HepG2 (cell line): ENCODE measurements at regions not wholly inside any gene's neighbourhood (a gene's known extent, or its start where the extent isn't known, plus 50 kb on each side); places are given as distances from the start of the nearest gene placed in this dataset.

Experiments used
- ARID2 ChIP-seq: sonication (generic); formaldehyde crosslinking; IDR thresholded peaks from 2 replicates; pipeline ENCODE4 v1.8.1; 2022; ENCODE audit warnings: mild to moderate bottlenecking, missing genetic modification reagents, borderline replicate concordance
- CBX1 ChIP-seq: IDR thresholded peaks from one replicate; pipeline ENCODE4 v1.6.1; 2016; ENCODE audit warnings: antibody characterized with exemption, low read depth
- FOXA1 ChIP-seq, 2 experiments: fragments of 450-650 bp in 1 of 2; sonication (generic) in 1 of 2; formaldehyde crosslinking in 1 of 2; IDR thresholded peaks; 2 replicates each; pipeline versions ENCODE4 v1.4.0 to v1.6.1; 2016 to 2020; ENCODE audit warnings: missing genetic modification reagents in 1 of 2
- ISL2 ChIP-seq: sonication (generic); formaldehyde crosslinking; IDR thresholded peaks from 2 replicates; pipeline ENCODE4 v1.5.0; 2020; ENCODE audit warnings: missing genetic modification reagents
- KDM1A ChIP-seq: IDR thresholded peaks from 2 replicates; pipeline ENCODE4 v1.6.1; 2016; ENCODE audit warnings: missing compliant biosample characterization
- MAFF ChIP-seq: IDR thresholded peaks from 2 replicates; pipeline ENCODE4 v1.6.1; 2011; ENCODE audit warnings: low read depth, low read length, improper control_type of control experiment
- POLR2AphosphoS5 ChIP-seq: IDR thresholded peaks from 2 replicates; pipeline ENCODE4 v1.6.1; 2012; ENCODE audit warnings: low read depth, low read length
- SATB2 ChIP-seq: sonication (generic); formaldehyde crosslinking; IDR thresholded peaks from 2 replicates; pipeline ENCODE4 v1.5.0; 2020; ENCODE audit warnings: missing genetic modification reagents
- SMYD3 ChIP-seq: sonication (generic); formaldehyde crosslinking; IDR thresholded peaks from 2 replicates; pipeline ENCODE4 v1.8.1; 2023; ENCODE audit warnings: mild to moderate bottlenecking, missing genetic modification reagents
- TAF15 ChIP-seq: fragments of 200-400 bp; formaldehyde crosslinking; IDR thresholded peaks from one replicate; pipeline ENCODE4 v1.6.1; 2018; ENCODE audit warnings: mild to moderate bottlenecking, low read depth, low read length; ENCODE audit not compliant: poor library complexity, severe bottlenecking
- ZC3H4 ChIP-seq: sonication (generic); formaldehyde crosslinking; IDR thresholded peaks from 2 replicates; pipeline ENCODE4 v1.4.0; 2020; ENCODE audit warnings: missing genetic modification reagents, borderline replicate concordance
- ZIK1 ChIP-seq: sonication (generic); formaldehyde crosslinking; IDR thresholded peaks from 2 replicates; pipeline ENCODE4 v1.5.0; 2020; ENCODE audit warnings: mild to moderate bottlenecking, low read depth, missing genetic modification reagents, borderline replicate concordance
- ZNF292 ChIP-seq: sonication (generic); formaldehyde crosslinking; IDR thresholded peaks from 2 replicates; pipeline ENCODE4 v1.8.1; 2022; ENCODE audit warnings: mild to moderate bottlenecking, low read depth, missing genetic modification reagents, borderline replicate concordance
- ZNF350 ChIP-seq: sonication (generic); formaldehyde crosslinking; IDR thresholded peaks from 2 replicates; pipeline ENCODE4 v1.4.0; 2020; ENCODE audit warnings: mild to moderate bottlenecking, low read depth, missing genetic modification reagents, borderline replicate concordance
- ZNF7 ChIP-seq: IDR thresholded peaks from 2 replicates; pipeline ENCODE4 v1.6.1; 2016; ENCODE audit warnings: missing biosample characterization, missing genetic modification reagents
- TF ChIP-seq, protein P1 (sequence below): sonication (generic); formaldehyde crosslinking; IDR thresholded peaks from 2 replicates; pipeline ENCODE4 v1.4.0; 2020; ENCODE audit warnings: mild to moderate bottlenecking, low read depth, missing genetic modification reagents
- TF ChIP-seq, protein P2 (sequence below): sonication (generic); formaldehyde crosslinking; IDR thresholded peaks from one replicate; pipeline ENCODE4 v1.5.1; 2020; ENCODE audit warnings: mild to moderate bottlenecking, missing genetic modification reagents; ENCODE audit errors: not compliant biosample characterization
- TF ChIP-seq, protein P3 (sequence below), 2 experiments: sonication (generic) in 1 of 2; formaldehyde crosslinking in 1 of 2; IDR thresholded peaks; 2 replicates each; pipeline versions ENCODE4 v1.5.1 to v1.6.1; 2011 to 2020; ENCODE audit warnings: borderline replicate concordance in 1 of 2, low read depth in 1 of 2, low read length in 1 of 2, mild to moderate bottlenecking in 1 of 2, missing genetic modification reagents in 1 of 2, moderate library complexity in 1 of 2

GRCh38 chr6:92364948-92365541 lies 1054.3 kb downstream of the EPHA7 start (continued):
- TF ChIP-seq ZNF350 (CRISPR knock-in tag) (no peak), FOXA1 (IDR thresholded peaks at IDR 0.05) (peak; percentile 94), FOXA1 (CRISPR knock-in tag; IDR thresholded peaks at IDR 0.05) (peak; percentile 96), KDM1A (no peak), TAF15 (no peak), CBX1 (no peak), MAFF (0 out of 2 replicates have a peak, but pooled peaks have one; percentile 50), ZNF7 (peak; percentile 91; the same call in 1 of the 2 replicates), ISL2 (CRISPR knock-in tag) (peak; percentile 85), SMYD3 (CRISPR knock-in tag) (no peak), ZNF292 (CRISPR knock-in tag) (no peak), ZC3H4 (CRISPR knock-in tag) (no peak), POLR2AphosphoS5 (no peak), ARID2 (no peak), ZIK1 (CRISPR knock-in tag) (no peak), SATB2 (CRISPR knock-in tag) (no peak)
- TF ChIP-seq, protein P1, sequence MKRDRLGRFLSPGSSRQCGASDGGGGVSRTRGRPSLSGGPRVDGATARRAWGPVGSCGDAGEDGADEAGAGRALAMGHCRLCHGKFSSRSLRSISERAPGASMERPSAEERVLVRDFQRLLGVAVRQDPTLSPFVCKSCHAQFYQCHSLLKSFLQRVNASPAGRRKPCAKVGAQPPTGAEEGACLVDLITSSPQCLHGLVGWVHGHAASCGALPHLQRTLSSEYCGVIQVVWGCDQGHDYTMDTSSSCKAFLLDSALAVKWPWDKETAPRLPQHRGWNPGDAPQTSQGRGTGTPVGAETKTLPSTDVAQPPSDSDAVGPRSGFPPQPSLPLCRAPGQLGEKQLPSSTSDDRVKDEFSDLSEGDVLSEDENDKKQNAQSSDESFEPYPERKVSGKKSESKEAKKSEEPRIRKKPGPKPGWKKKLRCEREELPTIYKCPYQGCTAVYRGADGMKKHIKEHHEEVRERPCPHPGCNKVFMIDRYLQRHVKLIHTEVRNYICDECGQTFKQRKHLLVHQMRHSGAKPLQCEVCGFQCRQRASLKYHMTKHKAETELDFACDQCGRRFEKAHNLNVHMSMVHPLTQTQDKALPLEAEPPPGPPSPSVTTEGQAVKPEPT = no peak
- TF ChIP-seq, protein P2, sequence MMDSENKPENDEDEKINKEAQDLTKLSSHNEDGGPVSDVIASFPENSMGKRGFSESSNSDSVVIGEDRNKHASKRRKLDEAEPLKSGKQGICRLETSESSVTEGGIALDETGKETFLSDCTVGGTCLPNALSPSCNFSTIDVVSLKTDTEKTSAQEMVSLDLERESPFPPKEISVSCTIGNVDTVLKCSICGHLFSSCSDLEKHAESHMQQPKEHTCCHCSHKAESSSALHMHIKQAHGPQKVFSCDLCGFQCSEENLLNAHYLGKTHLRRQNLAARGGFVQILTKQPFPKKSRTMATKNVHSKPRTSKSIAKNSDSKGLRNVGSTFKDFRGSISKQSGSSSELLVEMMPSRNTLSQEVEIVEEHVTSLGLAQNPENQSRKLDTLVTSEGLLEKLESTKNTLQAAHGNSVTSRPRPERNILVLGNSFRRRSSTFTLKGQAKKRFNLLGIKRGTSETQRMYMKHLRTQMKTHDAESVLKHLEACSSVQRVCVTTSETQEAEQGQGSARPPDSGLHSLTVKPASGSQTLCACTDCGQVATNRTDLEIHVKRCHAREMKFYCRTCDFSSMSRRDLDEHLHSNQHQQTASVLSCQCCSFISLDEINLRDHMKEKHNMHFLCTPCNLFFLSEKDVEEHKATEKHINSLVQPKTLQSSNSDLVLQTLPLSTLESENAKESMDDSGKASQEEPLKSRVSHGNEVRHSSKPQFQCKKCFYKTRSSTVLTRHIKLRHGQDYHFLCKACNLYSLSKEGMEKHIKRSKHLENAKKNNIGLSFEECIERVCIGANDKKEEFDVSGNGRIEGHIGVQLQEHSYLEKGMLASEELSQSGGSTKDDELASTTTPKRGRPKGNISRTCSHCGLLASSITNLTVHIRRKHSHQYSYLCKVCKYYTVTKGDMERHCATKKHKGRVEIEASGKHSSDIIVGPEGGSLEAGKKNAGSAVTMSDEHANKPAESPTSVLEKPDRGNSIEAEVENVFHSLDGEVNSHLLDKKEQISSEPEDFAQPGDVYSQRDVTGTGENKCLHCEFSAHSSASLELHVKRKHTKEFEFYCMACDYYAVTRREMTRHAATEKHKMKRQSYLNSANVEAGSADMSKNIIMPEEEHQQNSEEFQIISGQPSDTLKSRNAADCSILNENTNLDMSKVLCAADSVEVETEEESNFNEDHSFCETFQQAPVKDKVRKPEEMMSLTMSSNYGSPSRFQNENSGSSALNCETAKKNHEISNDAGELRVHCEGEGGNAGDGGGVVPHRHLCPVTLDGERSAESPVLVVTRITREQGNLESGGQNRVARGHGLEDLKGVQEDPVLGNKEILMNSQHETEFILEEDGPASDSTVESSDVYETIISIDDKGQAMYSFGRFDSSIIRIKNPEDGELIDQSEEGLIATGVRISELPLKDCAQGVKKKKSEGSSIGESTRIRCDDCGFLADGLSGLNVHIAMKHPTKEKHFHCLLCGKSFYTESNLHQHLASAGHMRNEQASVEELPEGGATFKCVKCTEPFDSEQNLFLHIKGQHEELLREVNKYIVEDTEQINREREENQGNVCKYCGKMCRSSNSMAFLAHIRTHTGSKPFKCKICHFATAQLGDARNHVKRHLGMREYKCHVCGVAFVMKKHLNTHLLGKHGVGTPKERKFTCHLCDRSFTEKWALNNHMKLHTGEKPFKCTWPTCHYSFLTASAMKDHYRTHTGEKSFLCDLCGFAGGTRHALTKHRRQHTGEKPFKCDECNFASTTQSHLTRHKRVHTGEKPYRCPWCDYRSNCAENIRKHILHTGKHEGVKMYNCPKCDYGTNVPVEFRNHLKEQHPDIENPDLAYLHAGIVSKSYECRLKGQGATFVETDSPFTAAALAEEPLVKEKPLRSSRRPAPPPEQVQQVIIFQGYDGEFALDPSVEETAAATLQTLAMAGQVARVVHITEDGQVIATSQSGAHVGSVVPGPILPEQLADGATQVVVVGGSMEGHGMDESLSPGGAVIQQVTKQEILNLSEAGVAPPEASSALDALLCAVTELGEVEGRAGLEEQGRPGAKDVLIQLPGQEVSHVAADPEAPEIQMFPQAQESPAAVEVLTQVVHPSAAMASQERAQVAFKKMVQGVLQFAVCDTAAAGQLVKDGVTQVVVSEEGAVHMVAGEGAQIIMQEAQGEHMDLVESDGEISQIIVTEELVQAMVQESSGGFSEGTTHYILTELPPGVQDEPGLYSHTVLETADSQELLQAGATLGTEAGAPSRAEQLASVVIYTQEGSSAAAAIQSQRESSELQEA = no peak
- TF ChIP-seq, protein P3, sequence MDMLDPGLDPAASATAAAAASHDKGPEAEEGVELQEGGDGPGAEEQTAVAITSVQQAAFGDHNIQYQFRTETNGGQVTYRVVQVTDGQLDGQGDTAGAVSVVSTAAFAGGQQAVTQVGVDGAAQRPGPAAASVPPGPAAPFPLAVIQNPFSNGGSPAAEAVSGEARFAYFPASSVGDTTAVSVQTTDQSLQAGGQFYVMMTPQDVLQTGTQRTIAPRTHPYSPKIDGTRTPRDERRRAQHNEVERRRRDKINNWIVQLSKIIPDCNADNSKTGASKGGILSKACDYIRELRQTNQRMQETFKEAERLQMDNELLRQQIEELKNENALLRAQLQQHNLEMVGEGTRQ (IDR thresholded peaks at IDR 0.05; ENCODE audit: low read depth, low read length) = no peak
- TF ChIP-seq, protein P3 (CRISPR knock-in tag; IDR thresholded peaks at IDR 0.05; ENCODE audit: borderline replicate concordance) = no peak
